B cell (primary cell): ENCODE measurements at regions not wholly inside any gene's neighbourhood (a gene's known extent, or its start where the extent isn't known, plus 50 kb on each side); places are given as distances from the start of the nearest gene placed in this dataset.

Experiments
- CTCF ChIP-seq: fragments of 200-600 bp; IDR thresholded peaks from one replicate; pipeline ENCODE4 v1.8.0; 2022; ENCODE audit warnings: antibody characterized with exemption, mild to moderate bottlenecking
- EZH2 ChIP-seq: IDR thresholded peaks from 2 replicates; pipeline ENCODE4 v1.6.1; 2012; ENCODE audit warnings: borderline replicate concordance, low read depth, mild to moderate bottlenecking, moderate library complexity, low read length; ENCODE audit not compliant: insufficient read depth, poor library complexity, severe bottlenecking

GRCh38 chr3:116524453-116525210, 79.3 kb upstream of the LSAMP start:
- TF ChIP-seq CTCF, result no peak
- TF ChIP-seq EZH2, result no peak
